KMS-11 (cell line): ENCODE measurements at regions not wholly inside any gene's neighbourhood (a gene's known extent, or its start where the extent isn't known, plus 50 kb on each side); places are given as distances from the start of the nearest gene placed in this dataset.

Experiments
- H2AFZ ChIP-seq: fragments of 200-600 bp; sonication (generic); 2 replicates; pipeline ENCODE4 v1.6.1; 2016; ENCODE audit warnings: antibody characterized with exemption, mixed run types, low read depth
- H3K27ac ChIP-seq: fragments of 200-600 bp; sonication (generic); 2 replicates; pipeline ENCODE4 v1.6.1; 2016; ENCODE audit warnings: mild to moderate bottlenecking, mixed run types
- H3K27me3 ChIP-seq: fragments of 200-600 bp; sonication (generic); 2 replicates; pipeline ENCODE4 v1.6.1; 2017; ENCODE audit warnings: mild to moderate bottlenecking, low read depth, mixed run types, moderate library complexity; ENCODE audit not compliant: insufficient read depth
- H3K36me3 ChIP-seq: fragments of 200-600 bp; sonication (generic); 2 replicates; pipeline ENCODE4 v1.6.1; 2017; ENCODE audit warnings: mild to moderate bottlenecking, mixed run types; ENCODE audit not compliant: insufficient read depth
- H3K4me1 ChIP-seq: fragments of 200-600 bp; sonication (generic); 2 replicates; pipeline ENCODE4 v1.6.1; 2016; ENCODE audit warnings: mild to moderate bottlenecking, low read depth, mixed run types; ENCODE audit not compliant: poor library complexity, severe bottlenecking
- H3K4me2 ChIP-seq: fragments of 200-600 bp; sonication (generic); 2 replicates; pipeline ENCODE4 v1.7.0; 2016; ENCODE audit warnings: mild to moderate bottlenecking, mixed run types
- H3K4me3 ChIP-seq: fragments of 200-600 bp; sonication (generic); IDR thresholded peaks from 2 replicates; pipeline ENCODE4 v1.6.1; 2017; ENCODE audit warnings: low read depth, low read length, mixed read lengths; ENCODE audit not compliant: insufficient read depth
- H3K79me2 ChIP-seq: fragments of 200-600 bp; sonication (generic); 2 replicates; pipeline ENCODE4 v1.6.1; 2016; ENCODE audit warnings: low read depth, mixed run types; ENCODE audit not compliant: insufficient read depth
- H3K9ac ChIP-seq: fragments of 200-600 bp; sonication (generic); 2 replicates; pipeline ENCODE4 v1.6.1; 2016; ENCODE audit warnings: mild to moderate bottlenecking, mixed run types
- H4K20me1 ChIP-seq: fragments of 200-600 bp; sonication (generic); 2 replicates; pipeline ENCODE4 v1.6.1; 2016; ENCODE audit warnings: mild to moderate bottlenecking, mixed run types; ENCODE audit not compliant: insufficient read depth
- TF ChIP-seq, protein P1 (sequence below): fragments of 200-600 bp; sonication (generic); conservative IDR thresholded peaks from 2 replicates; pipeline ENCODE4 v1.6.1; 2017; ENCODE audit warnings: low read depth, mild to moderate bottlenecking, antibody characterized with exemption, low read length, moderate library complexity, mixed read lengths

GRCh38 chr5:62182802-62183201, 123.2 kb upstream of the KIF2A start:
- TF ChIP-seq, protein P1, sequence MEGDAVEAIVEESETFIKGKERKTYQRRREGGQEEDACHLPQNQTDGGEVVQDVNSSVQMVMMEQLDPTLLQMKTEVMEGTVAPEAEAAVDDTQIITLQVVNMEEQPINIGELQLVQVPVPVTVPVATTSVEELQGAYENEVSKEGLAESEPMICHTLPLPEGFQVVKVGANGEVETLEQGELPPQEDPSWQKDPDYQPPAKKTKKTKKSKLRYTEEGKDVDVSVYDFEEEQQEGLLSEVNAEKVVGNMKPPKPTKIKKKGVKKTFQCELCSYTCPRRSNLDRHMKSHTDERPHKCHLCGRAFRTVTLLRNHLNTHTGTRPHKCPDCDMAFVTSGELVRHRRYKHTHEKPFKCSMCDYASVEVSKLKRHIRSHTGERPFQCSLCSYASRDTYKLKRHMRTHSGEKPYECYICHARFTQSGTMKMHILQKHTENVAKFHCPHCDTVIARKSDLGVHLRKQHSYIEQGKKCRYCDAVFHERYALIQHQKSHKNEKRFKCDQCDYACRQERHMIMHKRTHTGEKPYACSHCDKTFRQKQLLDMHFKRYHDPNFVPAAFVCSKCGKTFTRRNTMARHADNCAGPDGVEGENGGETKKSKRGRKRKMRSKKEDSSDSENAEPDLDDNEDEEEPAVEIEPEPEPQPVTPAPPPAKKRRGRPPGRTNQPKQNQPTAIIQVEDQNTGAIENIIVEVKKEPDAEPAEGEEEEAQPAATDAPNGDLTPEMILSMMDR: no peak
- H2AFZ ChIP-seq: no peak overlapping the region

GRCh38 chr5:62183727-62184126, 122.3 kb upstream of the KIF2A start:
- TF ChIP-seq, protein P1: no peak
- Histone ChIP-seq H3K79me2 (no peaks in the 10 kb centered on the region), H3K4me1 (no peaks in the 10 kb centered on the region), H3K27ac (no peak overlapping the region), H3K36me3 (no peaks in the 10 kb centered on the region), H3K4me3 (no peak overlapping the region), H2AFZ (no peak overlapping the region), H3K9ac (no peak overlapping the region), H3K27me3 (no peaks in the 10 kb centered on the region), H4K20me1 (no peaks in the 10 kb centered on the region), H3K4me2 (no peak overlapping the region)

More at GRCh38 chr5:62182802-62183201, 123.2 kb upstream of the KIF2A start:
- H3K4me2 ChIP-seq: no peak overlapping the region
- H3K4me1 ChIP-seq: no peaks in the 10 kb centered on the region
- no peaks in the 10 kb centered on the region for H4K20me1 ChIP-seq
- no peaks in the 10 kb centered on the region for H3K27me3 ChIP-seq
- H3K27ac ChIP-seq: no peak overlapping the region
- no peak overlapping the region for H3K4me3 ChIP-seq
- H3K9ac ChIP-seq: no peak overlapping the region
- no peaks in the 10 kb centered on the region for H3K36me3 ChIP-seq
- H3K79me2 ChIP-seq: no peaks in the 10 kb centered on the region

- Histone ChIP-seq H3K4me1 (no peaks in the 10 kb centered on the region), H3K27me3 (no peaks in the 10 kb centered on the region), H3K4me3 (no peak overlapping the region), H2AFZ (no peak overlapping the region), H3K4me2 (no peak overlapping the region), H3K27ac (no peak overlapping the region), H3K9ac (no peak overlapping the region), H4K20me1 (no peaks in the 10 kb centered on the region), H3K79me2 (no peaks in the 10 kb centered on the region), H3K36me3 (no peaks in the 10 kb centered on the region)
- TF ChIP-seq, protein P1: no peak
Measured at GRCh38 chr5:62184444-62184843, 121.6 kb upstream of the KIF2A start.

- H3K4me1 ChIP-seq: no peaks in the 10 kb centered on the region
- no peaks in the 10 kb centered on the region for H3K27me3 ChIP-seq
- H3K36me3 ChIP-seq: no peaks in the 10 kb centered on the region
- no peak overlapping the region for H3K27ac ChIP-seq
- no peak overlapping the region for H2AFZ ChIP-seq
- TF ChIP-seq, protein P1: no peak
- no peak overlapping the region for H3K4me2 ChIP-seq
- no peak overlapping the region for H3K4me3 ChIP-seq
- H3K9ac ChIP-seq: no peak overlapping the region
- H4K20me1 ChIP-seq: no peaks in the 10 kb centered on the region
- H3K79me2 ChIP-seq: no peaks in the 10 kb centered on the region
Measured at GRCh38 chr5:62190173-62190572, 115.8 kb upstream of the KIF2A start.
